ENCODE measurements at regions not wholly inside any gene's neighbourhood (a gene's known extent, or its start where the extent isn't known, plus 50 kb on each side); places are given as distances from the start of the nearest gene placed in this dataset.
"Not testable (repeated sequence)": the region's sequence is repeated elsewhere in the genome, so short reads cannot be mapped to it uniquely, and the experiment has no call there.

DNA sequence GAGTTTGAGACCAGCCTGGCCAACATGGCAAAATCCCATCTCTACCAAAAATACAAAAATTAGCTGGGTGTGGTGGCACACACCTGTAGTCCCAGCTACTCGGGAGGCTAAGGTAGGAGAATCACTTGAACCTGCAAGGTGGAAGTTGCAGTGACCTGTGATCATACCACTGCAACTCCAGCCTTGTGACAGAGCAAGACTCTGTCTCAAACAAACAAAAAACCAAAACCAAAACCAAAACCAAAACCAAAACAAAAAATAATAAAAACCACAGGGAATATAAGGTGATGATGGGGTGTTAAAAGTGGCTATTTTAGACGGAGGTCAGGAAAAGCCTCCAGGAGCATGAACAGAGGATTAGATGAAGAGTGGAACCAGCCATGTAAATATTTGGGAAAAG lies 96.3 kb upstream of the ARRDC3 start:
- TF ChIP-seq, protein P1, sequence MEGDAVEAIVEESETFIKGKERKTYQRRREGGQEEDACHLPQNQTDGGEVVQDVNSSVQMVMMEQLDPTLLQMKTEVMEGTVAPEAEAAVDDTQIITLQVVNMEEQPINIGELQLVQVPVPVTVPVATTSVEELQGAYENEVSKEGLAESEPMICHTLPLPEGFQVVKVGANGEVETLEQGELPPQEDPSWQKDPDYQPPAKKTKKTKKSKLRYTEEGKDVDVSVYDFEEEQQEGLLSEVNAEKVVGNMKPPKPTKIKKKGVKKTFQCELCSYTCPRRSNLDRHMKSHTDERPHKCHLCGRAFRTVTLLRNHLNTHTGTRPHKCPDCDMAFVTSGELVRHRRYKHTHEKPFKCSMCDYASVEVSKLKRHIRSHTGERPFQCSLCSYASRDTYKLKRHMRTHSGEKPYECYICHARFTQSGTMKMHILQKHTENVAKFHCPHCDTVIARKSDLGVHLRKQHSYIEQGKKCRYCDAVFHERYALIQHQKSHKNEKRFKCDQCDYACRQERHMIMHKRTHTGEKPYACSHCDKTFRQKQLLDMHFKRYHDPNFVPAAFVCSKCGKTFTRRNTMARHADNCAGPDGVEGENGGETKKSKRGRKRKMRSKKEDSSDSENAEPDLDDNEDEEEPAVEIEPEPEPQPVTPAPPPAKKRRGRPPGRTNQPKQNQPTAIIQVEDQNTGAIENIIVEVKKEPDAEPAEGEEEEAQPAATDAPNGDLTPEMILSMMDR (conservative IDR thresholded peaks at IDR 0.05; ENCODE audit: low read length), result not testable (repeated sequence)
- TF ChIP-seq EZH2phosphoT487 (IDR thresholded peaks at IDR 0.05; ENCODE audit: borderline replicate concordance), result not testable (repeated sequence)

Data from Loucy (cell line).